ENCODE measurements at regions not wholly inside any gene's neighbourhood (a gene's known extent, or its start where the extent isn't known, plus 50 kb on each side); places are given as distances from the start of the nearest gene placed in this dataset.

GRCh38 chr7:1380231-1380815 is 78.9 kb downstream of the MICALL2 start:
- TF ChIP-seq, protein P1, sequence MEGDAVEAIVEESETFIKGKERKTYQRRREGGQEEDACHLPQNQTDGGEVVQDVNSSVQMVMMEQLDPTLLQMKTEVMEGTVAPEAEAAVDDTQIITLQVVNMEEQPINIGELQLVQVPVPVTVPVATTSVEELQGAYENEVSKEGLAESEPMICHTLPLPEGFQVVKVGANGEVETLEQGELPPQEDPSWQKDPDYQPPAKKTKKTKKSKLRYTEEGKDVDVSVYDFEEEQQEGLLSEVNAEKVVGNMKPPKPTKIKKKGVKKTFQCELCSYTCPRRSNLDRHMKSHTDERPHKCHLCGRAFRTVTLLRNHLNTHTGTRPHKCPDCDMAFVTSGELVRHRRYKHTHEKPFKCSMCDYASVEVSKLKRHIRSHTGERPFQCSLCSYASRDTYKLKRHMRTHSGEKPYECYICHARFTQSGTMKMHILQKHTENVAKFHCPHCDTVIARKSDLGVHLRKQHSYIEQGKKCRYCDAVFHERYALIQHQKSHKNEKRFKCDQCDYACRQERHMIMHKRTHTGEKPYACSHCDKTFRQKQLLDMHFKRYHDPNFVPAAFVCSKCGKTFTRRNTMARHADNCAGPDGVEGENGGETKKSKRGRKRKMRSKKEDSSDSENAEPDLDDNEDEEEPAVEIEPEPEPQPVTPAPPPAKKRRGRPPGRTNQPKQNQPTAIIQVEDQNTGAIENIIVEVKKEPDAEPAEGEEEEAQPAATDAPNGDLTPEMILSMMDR (IDR thresholded peaks at IDR 0.05), result no peak
- TF ChIP-seq POLR2A (IDR thresholded peaks at IDR 0.05), result no peak

All from adrenal gland (tissue), 5 donors.